AG10803 (cell line): ENCODE measurements at regions not wholly inside any gene's neighbourhood (a gene's known extent, or its start where the extent isn't known, plus 50 kb on each side); places are given as distances from the start of the nearest gene placed in this dataset.

Experiments used
- DNase-seq: peaks from one replicate; pipeline ENCODE4 v3.0.0; 2010; ENCODE audit warnings: low read depth
- H3K4me3 ChIP-seq: 2 replicates; pipeline ENCODE4 v1.5.1; 2011; ENCODE audit warnings: mild to moderate bottlenecking, low read length, control low read depth
- CTCF ChIP-seq: conservative IDR thresholded peaks from 2 replicates; pipeline ENCODE4 v1.5.1; 2011; ENCODE audit warnings: mild to moderate bottlenecking, low read length, control low read depth, inconsistent platforms

GRCh38 chr5:81819556-81820317, 68.8 kb upstream of the SSBP2 start:
- no peak for TF ChIP-seq CTCF
- no peak for DNase-seq
- no peak overlapping the region for H3K4me3 ChIP-seq

GRCh38 chr5:81817980-81818379, 67.1 kb upstream of the SSBP2 start:
- DNase-seq, result no peak
- no peak overlapping the region for H3K4me3 ChIP-seq
- no peak for TF ChIP-seq CTCF

- no peak for TF ChIP-seq CTCF
- no peak overlapping the region for H3K4me3 ChIP-seq
- no peak for DNase-seq
Observed at GRCh38 chr5:81817086-81817485, 66.2 kb upstream of the SSBP2 start.

- H3K4me3 ChIP-seq, result no peak overlapping the region
- DNase-seq, result no peak
- TF ChIP-seq CTCF, result no peak
Observed at GRCh38 chr5:81815321-81815720, 64.4 kb upstream of the SSBP2 start.

- TF ChIP-seq CTCF, result no peak
- H3K4me3 ChIP-seq, result no peak overlapping the region
- DNase-seq, result no peak
Observed at GRCh38 chr5:81808106-81808505, 57.2 kb upstream of the SSBP2 start.

GRCh38 chr5:81805086-81805485, 54.2 kb upstream of the SSBP2 start:
- no peak for TF ChIP-seq CTCF
- no peak for DNase-seq

GRCh38 chr5:81803812-81804211, 52.9 kb upstream of the SSBP2 start:
- no peak for DNase-seq
- no peak overlapping the region for H3K4me3 ChIP-seq
- TF ChIP-seq CTCF, result no peak

More at GRCh38 chr5:81805086-81805485, 54.2 kb upstream of the SSBP2 start:
- H3K4me3 ChIP-seq, result no peak overlapping the region
